Right lobe of liver (tissue), 4 donors: ENCODE measurements at regions not wholly inside any gene's neighbourhood (a gene's known extent, or its start where the extent isn't known, plus 50 kb on each side); places are given as distances from the start of the nearest gene placed in this dataset.

Source experiments
- POLR2A ChIP-seq: fragments of 450-650 bp; IDR thresholded peaks from one replicate; pipeline ENCODE4 v1.6.1; 2017; ENCODE audit warnings: antibody characterized with exemption, mild to moderate bottlenecking
- TF ChIP-seq, protein P1 (sequence below), 4 donors: fragments of 200-600 bp in 3 of 4; fragments of 450-650 bp in 1 of 4; IDR thresholded peaks; one replicate each; pipeline versions ENCODE4 v1.5.1 to v1.8.0; 2016 to 2022; ENCODE audit warnings: antibody characterized with exemption in 4 of 4, mild to moderate bottlenecking in 2 of 4
- donor health status: DM: no; HTN: no; CAD: no.
- donor health status: DM: no; HTN: no; CAD: no.
- donor health status: DM: no; HTN: yes; CAD: no.

DNA sequence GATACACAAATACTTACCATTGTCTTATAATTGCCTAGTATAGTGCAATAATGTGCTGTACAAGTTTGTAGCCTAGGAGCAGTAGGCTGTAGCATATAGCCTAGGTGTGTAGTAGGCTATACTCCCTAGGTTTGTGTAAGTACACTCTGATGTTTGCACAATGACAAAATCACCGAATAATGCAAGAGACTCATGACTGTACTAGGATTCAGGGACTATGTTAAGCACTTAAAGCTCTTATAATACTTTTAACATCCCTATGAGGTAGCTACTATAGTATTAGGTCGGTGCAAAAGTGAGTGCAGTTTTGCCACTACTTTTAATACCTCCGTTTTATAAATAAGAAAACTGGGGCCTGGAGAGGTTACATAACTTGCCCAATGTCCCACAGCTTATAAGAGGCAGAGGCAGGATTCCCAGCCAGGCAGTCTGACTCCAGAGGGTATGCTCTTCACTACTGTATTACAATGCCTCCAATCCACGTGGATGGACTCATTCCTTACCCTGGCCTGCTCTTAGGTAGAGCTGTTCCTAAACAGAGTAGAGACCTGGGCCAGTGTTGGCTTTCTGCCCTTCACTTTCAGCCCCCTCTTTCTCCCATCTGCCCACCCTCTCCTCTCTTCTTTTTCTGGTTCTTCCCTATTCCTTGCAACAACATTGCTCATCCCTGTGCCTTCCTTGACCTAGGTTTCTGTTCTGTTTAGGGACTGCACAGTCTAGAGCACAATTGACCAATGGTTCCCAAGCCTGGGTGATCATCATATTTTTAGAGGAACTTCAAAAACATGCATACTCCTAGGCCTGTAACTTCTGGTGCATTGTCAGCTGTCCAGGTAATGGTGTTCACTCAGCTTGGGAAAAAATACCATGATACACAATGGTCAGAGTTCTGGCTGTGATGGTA, 114.0 kb downstream of the CARTPT start:
- no peak for TF ChIP-seq POLR2A
- TF ChIP-seq, protein P1, sequence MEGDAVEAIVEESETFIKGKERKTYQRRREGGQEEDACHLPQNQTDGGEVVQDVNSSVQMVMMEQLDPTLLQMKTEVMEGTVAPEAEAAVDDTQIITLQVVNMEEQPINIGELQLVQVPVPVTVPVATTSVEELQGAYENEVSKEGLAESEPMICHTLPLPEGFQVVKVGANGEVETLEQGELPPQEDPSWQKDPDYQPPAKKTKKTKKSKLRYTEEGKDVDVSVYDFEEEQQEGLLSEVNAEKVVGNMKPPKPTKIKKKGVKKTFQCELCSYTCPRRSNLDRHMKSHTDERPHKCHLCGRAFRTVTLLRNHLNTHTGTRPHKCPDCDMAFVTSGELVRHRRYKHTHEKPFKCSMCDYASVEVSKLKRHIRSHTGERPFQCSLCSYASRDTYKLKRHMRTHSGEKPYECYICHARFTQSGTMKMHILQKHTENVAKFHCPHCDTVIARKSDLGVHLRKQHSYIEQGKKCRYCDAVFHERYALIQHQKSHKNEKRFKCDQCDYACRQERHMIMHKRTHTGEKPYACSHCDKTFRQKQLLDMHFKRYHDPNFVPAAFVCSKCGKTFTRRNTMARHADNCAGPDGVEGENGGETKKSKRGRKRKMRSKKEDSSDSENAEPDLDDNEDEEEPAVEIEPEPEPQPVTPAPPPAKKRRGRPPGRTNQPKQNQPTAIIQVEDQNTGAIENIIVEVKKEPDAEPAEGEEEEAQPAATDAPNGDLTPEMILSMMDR (IDR thresholded peaks at IDR 0.05) = no peak
